ENCODE measurements at regions not wholly inside any gene's neighbourhood (a gene's known extent, or its start where the extent isn't known, plus 50 kb on each side); places are given as distances from the start of the nearest gene placed in this dataset.
"Not testable (repeated sequence)": the region's sequence is repeated elsewhere in the genome, so short reads cannot be mapped to it uniquely, and the experiment has no call there.

- no peaks in the 10 kb centered on the region for H3K9me3 Mint-ChIP-seq
- H3K27me3 Mint-ChIP-seq (ENCODE audit: low read depth), result no peaks in the 10 kb centered on the region
- H3K4me3 Mint-ChIP-seq (ENCODE audit: low read depth), result no peak overlapping the region
- no peaks in the 10 kb centered on the region for H3K36me3 Mint-ChIP-seq (ENCODE audit: low read depth)
- DNase-seq (ENCODE audit: low spot score), result no peak
- intact Hi-C loops (cut with micrococcal nuclease), result no loop called here
- no peaks in the 10 kb centered on the region for H3K4me1 Mint-ChIP-seq (ENCODE audit: low read depth)
- H3K27ac Mint-ChIP-seq, result no peak overlapping the region
Observed at GRCh38 chr2:138365581-138365980, 136.0 kb upstream of the SPOPL start.

DNA sequence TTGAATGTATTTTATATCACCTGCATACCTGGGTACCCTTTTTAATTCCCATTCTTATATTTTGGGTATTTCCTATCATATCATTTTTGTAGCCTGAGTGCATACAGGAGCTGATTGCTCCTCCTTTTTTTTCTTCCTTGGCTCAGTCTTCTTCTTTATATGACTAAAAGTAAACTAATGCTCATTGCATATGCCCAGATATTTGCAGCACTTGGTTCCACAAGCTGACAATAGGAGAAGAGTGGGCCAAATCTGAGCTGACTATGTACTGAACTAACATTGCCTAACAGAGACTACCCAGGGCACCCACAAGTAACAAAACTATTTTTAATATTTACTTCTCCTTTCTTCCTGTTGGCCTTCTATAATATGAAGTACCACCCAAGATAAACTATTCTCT is 131.7 kb upstream of the SPOPL start:
- H3K4me1 Mint-ChIP-seq (ENCODE audit: low read depth), result no peaks in the 10 kb centered on the region
- H3K4me3 Mint-ChIP-seq (ENCODE audit: low read depth), result no peak overlapping the region
- H3K9me3 Mint-ChIP-seq, result no peaks in the 10 kb centered on the region
- no peaks in the 10 kb centered on the region for H3K27me3 Mint-ChIP-seq (ENCODE audit: low read depth)
- no peaks in the 10 kb centered on the region for H3K36me3 Mint-ChIP-seq (ENCODE audit: low read depth)
- no peak for DNase-seq (ENCODE audit: low spot score)
- intact Hi-C loops (cut with micrococcal nuclease), result no loop called here
- H3K27ac Mint-ChIP-seq, result no peak overlapping the region

DNA sequence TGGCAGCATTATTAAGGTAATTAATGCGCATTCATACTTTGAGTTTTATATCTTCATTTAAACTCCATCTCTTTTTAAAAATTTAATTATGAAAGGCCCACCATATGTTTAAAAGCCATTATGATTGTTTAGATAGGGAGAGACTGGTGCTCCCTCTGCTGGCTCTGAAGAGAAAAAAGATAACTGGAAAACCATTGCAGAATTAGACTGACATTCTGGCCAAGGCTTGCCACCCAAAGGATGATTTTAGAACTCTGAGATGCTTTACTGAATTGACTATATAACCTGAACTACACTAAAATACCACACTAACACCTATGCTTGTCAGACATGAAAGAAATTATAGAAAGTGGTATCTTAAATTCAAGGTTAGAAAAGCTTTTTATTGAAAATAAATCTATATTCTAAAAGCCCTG is 127.6 kb upstream of the SPOPL start:
- H3K27me3 Mint-ChIP-seq (ENCODE audit: low read depth), result no peaks in the 10 kb centered on the region
- no peaks in the 10 kb centered on the region for H3K9me3 Mint-ChIP-seq
- H3K27ac Mint-ChIP-seq, result no peak overlapping the region
- no peak overlapping the region for H3K4me3 Mint-ChIP-seq (ENCODE audit: low read depth)
- intact Hi-C loops (cut with micrococcal nuclease), result no loop called here
- H3K4me1 Mint-ChIP-seq (ENCODE audit: low read depth), result no peaks in the 10 kb centered on the region
- no peaks in the 10 kb centered on the region for H3K36me3 Mint-ChIP-seq (ENCODE audit: low read depth)
- DNase-seq (ENCODE audit: low spot score), result no peak

DNA sequence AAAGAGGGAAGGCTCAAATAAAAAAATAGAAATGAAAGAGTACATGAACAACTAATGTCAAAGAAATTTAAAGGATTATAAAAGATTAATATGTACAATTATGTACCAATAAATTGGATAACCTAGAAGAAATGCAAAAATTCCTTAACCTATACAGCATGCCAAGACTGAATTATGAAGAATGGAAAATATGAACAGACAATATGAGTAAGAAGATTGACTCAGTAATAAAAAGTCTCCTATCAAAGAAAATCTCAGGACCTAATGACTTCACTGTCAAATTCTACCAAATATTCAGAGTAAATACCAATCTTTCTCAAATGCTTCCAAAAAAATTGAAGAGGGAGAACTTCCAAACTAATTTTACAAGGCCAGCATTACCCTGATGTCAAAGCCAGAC is 120.2 kb upstream of the SPOPL start:
- H3K4me1 Mint-ChIP-seq (ENCODE audit: low read depth), result no peaks in the 10 kb centered on the region
- no peak for DNase-seq (ENCODE audit: low spot score)

GRCh38 chr2:138382672-138383071 is 118.9 kb upstream of the SPOPL start:
- Mint-ChIP-seq H3K9me3 (no peaks in the 10 kb centered on the region), H3K4me1 (ENCODE audit: low read depth) (no peaks in the 10 kb centered on the region), H3K27me3 (ENCODE audit: low read depth) (no peaks in the 10 kb centered on the region), H3K4me3 (ENCODE audit: low read depth) (no peak overlapping the region), H3K36me3 (ENCODE audit: low read depth) (no peaks in the 10 kb centered on the region), H3K27ac (no peak overlapping the region)
- no peak for DNase-seq (ENCODE audit: low spot score)
- intact Hi-C loops (cut with micrococcal nuclease), result no loop called here

More for the DNA sequence above, 120.2 kb upstream of the SPOPL start:
- intact Hi-C loops (cut with micrococcal nuclease), result no loop called here
- Mint-ChIP-seq H3K27me3 (ENCODE audit: low read depth) (no peaks in the 10 kb centered on the region), H3K27ac (no peak overlapping the region), H3K36me3 (ENCODE audit: low read depth) (no peaks in the 10 kb centered on the region), H3K4me3 (ENCODE audit: low read depth) (no peak overlapping the region), H3K9me3 (no peaks in the 10 kb centered on the region)

GRCh38 chr2:138386191-138386590 is 115.4 kb upstream of the SPOPL start:
- H3K4me1 Mint-ChIP-seq (ENCODE audit: low read depth); H3K9me3 Mint-ChIP-seq; H3K36me3 Mint-ChIP-seq (ENCODE audit: low read depth); H3K4me3 Mint-ChIP-seq (ENCODE audit: low read depth); H3K27me3 Mint-ChIP-seq (ENCODE audit: low read depth); intact Hi-C loops (cut with micrococcal nuclease); DNase-seq (ENCODE audit: low spot score); H3K27ac Mint-ChIP-seq: not testable (repeated sequence)

DNA sequence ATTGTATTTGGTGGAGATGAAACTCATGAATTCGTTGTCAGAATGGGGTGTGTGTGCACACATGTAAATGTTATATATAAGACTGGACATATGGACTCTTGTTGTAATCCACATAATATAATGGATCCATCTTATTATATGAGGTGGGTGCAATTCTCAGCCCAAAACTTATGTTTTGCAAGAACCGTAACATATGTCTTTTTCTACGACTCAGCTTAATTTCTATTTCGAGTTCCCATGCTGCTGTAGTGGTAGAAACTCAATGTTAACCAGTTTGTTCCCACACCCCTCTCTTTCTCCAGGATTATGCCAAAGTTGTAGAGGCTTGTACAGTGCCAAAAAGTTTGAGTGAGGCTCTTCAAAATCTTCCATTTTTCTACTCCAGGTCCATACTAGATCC is 112.5 kb upstream of the SPOPL start:
- no peaks in the 10 kb centered on the region for H3K4me1 Mint-ChIP-seq (ENCODE audit: low read depth)
- H3K36me3 Mint-ChIP-seq (ENCODE audit: low read depth), result no peaks in the 10 kb centered on the region
- H3K9me3 Mint-ChIP-seq, result no peaks in the 10 kb centered on the region
- H3K27me3 Mint-ChIP-seq (ENCODE audit: low read depth), result no peaks in the 10 kb centered on the region
- intact Hi-C loops (cut with micrococcal nuclease), result no loop called here
- DNase-seq (ENCODE audit: low spot score), result no peak
- H3K4me3 Mint-ChIP-seq (ENCODE audit: low read depth), result no peak overlapping the region
- no peak overlapping the region for H3K27ac Mint-ChIP-seq

DNA sequence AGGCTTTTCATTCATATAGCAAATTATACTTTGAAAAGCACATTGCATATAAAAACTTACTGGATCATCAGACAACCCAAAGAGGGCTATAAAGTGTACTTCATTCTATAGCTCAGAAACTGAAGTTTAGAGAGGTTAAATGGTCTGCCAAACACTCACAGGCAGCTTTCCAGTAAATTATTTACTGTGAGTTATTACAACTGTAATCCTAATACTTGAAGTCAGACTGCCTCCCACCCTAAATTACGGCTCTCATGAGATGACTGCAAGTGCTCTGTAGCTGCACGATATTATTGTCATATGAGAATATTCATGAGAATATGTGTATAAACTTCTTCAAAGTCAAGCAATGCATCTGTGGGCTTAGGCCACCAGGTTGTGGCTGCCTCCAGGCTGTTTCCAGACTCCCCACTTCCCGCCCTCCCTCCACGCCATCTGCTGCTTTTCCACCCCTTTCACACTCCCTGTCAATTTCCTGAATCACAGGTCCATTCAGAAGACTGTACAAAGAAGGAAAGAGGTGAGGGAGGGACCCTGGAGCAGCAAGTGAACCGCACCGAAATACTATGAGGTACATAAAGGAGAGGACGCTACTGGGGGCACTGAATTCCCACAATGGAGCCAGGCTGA is 111.1 kb upstream of the SPOPL start:
- intact Hi-C loops (cut with micrococcal nuclease), result no loop called here
- no peaks in the 10 kb centered on the region for H3K4me1 Mint-ChIP-seq (ENCODE audit: low read depth)
- no peaks in the 10 kb centered on the region for H3K27me3 Mint-ChIP-seq (ENCODE audit: low read depth)
- H3K4me3 Mint-ChIP-seq (ENCODE audit: low read depth), result no peak overlapping the region
- H3K9me3 Mint-ChIP-seq, result no peaks in the 10 kb centered on the region
- DNase-seq (ENCODE audit: low spot score), result no peak
- H3K27ac Mint-ChIP-seq, result no peak overlapping the region
- H3K36me3 Mint-ChIP-seq (ENCODE audit: low read depth), result no peaks in the 10 kb centered on the region

- Mint-ChIP-seq H3K27ac (no peak overlapping the region), H3K9me3 (no peaks in the 10 kb centered on the region), H3K4me1 (ENCODE audit: low read depth) (no peaks in the 10 kb centered on the region), H3K27me3 (ENCODE audit: low read depth) (no peaks in the 10 kb centered on the region), H3K36me3 (ENCODE audit: low read depth) (no peaks in the 10 kb centered on the region), H3K4me3 (ENCODE audit: low read depth) (no peak overlapping the region)
- DNase-seq (ENCODE audit: low spot score), result no peak
- intact Hi-C loops (cut with micrococcal nuclease), result no loop called here
Observed at GRCh38 chr2:138391946-138392345, 109.6 kb upstream of the SPOPL start.

- H3K4me3 Mint-ChIP-seq (ENCODE audit: low read depth), result no peak overlapping the region
- no peak for DNase-seq (ENCODE audit: low spot score)
- H3K36me3 Mint-ChIP-seq (ENCODE audit: low read depth), result no peaks in the 10 kb centered on the region
- H3K4me1 Mint-ChIP-seq (ENCODE audit: low read depth), result no peaks in the 10 kb centered on the region
- no peak overlapping the region for H3K27ac Mint-ChIP-seq
- intact Hi-C loops (cut with micrococcal nuclease), result no loop called here
- H3K27me3 Mint-ChIP-seq (ENCODE audit: low read depth), result no peaks in the 10 kb centered on the region
- no peaks in the 10 kb centered on the region for H3K9me3 Mint-ChIP-seq
Observed at GRCh38 chr2:138395565-138396306, 105.8 kb upstream of the SPOPL start.

- no peak for DNase-seq (ENCODE audit: low spot score)
- Mint-ChIP-seq H3K9me3 (no peaks in the 10 kb centered on the region), H3K4me1 (ENCODE audit: low read depth) (no peaks in the 10 kb centered on the region), H3K27ac (no peak overlapping the region), H3K36me3 (ENCODE audit: low read depth) (no peaks in the 10 kb centered on the region), H3K27me3 (ENCODE audit: low read depth) (no peaks in the 10 kb centered on the region), H3K4me3 (ENCODE audit: low read depth) (no peak overlapping the region)
- intact Hi-C loops (cut with micrococcal nuclease), result no loop called here
Observed at GRCh38 chr2:138396843-138397242, 104.7 kb upstream of the SPOPL start.

DNA sequence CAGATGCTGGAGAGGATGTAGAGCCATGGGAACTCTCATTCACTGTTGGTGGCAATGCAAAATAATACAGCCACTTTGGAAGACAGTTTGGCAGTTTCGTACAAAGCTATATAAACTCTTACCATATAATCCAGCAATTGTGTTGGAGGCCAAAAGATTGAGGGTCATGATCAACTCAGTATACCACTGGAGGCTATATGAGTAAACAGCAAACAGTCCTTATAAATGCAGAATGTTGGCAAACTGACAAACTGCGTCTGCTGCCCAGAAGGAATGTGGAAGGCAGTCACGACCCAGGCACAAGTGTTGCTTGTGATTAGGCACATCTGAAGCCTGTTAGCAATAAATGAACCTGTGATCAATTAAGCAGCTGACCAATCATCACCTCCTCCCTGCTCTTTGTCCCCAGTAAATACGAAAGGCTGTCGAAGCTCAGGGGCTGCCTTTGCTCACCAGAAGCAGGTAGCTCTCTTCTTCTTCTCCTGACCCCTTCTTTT is 98.1 kb upstream of the SPOPL start:
- Mint-ChIP-seq H3K27ac (no peak overlapping the region), H3K4me3 (ENCODE audit: low read depth) (no peak overlapping the region), H3K4me1 (ENCODE audit: low read depth) (no peaks in the 10 kb centered on the region), H3K27me3 (ENCODE audit: low read depth) (no peaks in the 10 kb centered on the region), H3K9me3 (no peaks in the 10 kb centered on the region), H3K36me3 (ENCODE audit: low read depth) (no peaks in the 10 kb centered on the region)
- no peak for DNase-seq (ENCODE audit: low spot score)
- intact Hi-C loops (cut with micrococcal nuclease), result no loop called here

GRCh38 chr2:138414014-138414413 is 87.6 kb upstream of the SPOPL start:
- Mint-ChIP-seq H3K27me3 (ENCODE audit: low read depth) (no peaks in the 10 kb centered on the region), H3K27ac (no peak overlapping the region)
- intact Hi-C loops (cut with micrococcal nuclease), result no loop called here

More at GRCh38 chr2:138414014-138414413, 87.6 kb upstream of the SPOPL start:
- DNase-seq (ENCODE audit: low spot score), result no peak
- no peak overlapping the region for H3K4me3 Mint-ChIP-seq (ENCODE audit: low read depth)
- peaks cover 9% of the 10 kb centered on the region for H3K9me3 Mint-ChIP-seq
- no peaks in the 10 kb centered on the region for H3K36me3 Mint-ChIP-seq (ENCODE audit: low read depth)
- H3K4me1 Mint-ChIP-seq (ENCODE audit: low read depth), result no peaks in the 10 kb centered on the region
